GM18498 (cell line): ENCODE measurements at regions not wholly inside any gene's neighbourhood (a gene's known extent, or its start where the extent isn't known, plus 50 kb on each side); places are given as distances from the start of the nearest gene placed in this dataset.
A peak's percentile ranks its signal among the peaks of the same experiment; 100 is the strongest.
"Not testable (repeated sequence)": the region's sequence is repeated elsewhere in the genome, so short reads cannot be mapped to it uniquely, and the experiment has no call there.

Source experiments
- ATAC-seq: cut with Tn5 transposase; IDR thresholded peaks from one replicate; pipeline ENCODE4 v1.9.1; 2021; ENCODE audit warnings: mild to moderate bottlenecking, moderate library complexity; ENCODE audit not compliant: unreplicated experiment

DNA sequence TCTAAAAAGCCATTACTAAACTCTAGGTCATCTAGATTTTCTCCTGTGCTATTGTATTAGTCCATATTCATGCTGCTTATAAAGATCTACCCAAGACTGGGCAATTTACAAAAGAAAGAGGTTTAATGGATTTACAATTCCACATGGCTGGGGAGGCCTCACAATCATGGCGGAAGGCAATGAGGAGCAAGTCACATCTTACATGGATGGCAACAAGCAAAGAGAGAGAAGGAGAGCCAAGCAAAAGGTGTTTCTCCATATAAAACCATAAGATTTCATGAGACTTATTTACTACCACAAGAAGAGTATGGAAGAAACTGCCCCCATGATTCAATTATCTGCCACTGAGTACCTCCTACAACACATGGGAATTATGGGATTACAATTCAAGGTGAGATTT is 69.6 kb upstream of the CCDC6 start:
- not testable (repeated sequence) for ATAC-seq

DNA sequence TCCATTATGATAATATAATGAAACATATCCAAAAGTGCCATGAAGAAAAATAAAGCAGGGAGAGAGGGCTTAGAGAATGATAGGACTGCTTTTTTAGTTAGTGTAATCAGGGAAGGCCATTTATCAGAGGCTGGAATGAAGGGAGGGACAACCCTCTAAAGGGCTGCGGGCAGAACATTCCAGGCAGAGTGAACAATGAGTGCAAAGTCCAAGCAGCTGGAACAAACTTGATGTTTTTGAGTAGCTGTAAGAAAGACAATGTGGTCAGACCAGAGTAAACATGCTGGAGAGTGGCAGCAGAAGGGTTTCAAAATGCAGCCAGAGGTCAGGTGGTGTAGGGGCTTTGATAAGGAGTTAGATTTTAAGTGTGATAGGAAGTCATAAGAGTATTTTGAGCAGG is 65.6 kb upstream of the CCDC6 start:
- ATAC-seq = no peak

DNA sequence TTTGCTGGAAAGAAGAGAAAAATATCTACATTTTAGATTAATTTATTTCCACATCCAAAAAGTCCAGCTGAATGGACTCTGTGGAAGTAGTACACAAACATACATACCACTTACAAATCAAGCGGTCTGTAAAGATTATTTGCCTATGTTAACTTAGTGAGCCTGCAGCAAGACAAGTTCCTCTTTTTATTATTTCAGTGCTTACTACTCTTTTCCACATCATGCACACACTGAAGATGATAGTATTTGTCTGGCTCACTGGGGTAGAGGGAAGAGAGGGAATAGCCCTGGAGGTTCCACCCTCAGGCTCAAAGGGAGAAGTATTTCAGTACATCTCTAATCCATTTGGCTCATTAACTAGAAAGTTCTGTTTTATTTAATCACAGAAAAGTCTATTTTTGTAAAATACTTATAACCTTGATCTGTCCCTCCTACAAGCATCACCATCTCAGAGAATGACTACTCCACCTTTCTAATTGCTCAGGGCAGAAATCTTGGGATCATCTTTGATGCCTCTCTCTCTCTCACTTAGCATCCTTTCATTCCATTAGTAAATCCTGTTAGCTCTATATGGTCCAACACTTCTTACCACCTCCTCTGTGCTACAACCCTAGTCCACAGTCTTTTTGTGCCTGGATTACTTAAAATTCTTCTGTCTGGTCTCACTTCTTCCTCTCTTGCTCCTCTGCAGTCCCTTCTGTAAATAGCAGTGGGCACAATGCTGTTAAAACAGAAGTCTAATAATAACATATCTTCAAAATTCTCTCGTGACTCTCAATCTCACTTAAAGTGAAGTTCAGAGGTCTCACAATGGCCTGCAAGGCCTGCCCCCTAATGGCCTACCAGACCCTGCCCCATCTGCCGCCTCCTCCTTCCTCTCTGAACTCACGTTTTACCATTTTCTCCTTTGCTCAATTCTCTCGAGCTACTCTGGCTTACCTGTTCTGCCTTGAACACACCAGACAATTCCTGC is 64.3 kb upstream of the CCDC6 start:
- peak; percentile 88 for ATAC-seq

DNA sequence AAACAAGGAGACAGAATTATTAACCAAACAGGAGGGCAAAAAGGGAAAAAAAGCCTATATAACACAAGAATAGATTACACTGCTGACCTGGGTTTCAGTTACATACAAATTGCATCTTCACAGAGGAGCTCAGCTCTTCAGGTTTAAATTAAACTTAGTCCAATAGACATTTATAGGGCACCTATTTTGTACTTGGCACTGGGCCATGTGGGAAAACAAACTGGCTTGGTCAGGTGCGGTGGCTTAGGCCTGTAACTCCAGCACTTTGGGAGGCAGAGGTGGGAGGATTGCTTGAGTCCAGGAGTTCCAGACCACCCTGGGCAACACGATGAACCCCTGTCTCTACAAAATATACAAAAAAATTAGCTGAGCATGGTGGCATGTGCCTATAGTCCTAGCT is 62.3 kb upstream of the CCDC6 start:
- ATAC-seq = no peak

DNA sequence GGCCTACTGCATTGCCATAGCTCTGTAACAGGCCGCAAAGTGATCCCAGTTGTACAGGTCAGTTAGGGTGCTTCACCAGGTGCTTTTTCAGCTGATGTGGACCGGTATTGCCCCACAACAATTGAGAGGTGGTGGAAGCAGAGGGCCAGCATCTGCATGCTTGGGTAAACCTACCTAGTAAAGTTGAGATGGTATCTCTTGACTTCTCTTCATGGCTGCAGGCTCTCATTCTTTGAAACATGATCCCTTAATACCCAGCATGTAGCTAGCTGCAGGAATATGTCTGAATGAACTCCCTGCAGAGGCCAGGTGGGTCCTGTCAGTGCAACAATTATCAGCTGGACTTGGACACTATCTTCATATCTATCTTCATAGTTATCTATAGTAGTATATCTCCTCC is 60.7 kb upstream of the CCDC6 start:
- ATAC-seq = no peak

DNA sequence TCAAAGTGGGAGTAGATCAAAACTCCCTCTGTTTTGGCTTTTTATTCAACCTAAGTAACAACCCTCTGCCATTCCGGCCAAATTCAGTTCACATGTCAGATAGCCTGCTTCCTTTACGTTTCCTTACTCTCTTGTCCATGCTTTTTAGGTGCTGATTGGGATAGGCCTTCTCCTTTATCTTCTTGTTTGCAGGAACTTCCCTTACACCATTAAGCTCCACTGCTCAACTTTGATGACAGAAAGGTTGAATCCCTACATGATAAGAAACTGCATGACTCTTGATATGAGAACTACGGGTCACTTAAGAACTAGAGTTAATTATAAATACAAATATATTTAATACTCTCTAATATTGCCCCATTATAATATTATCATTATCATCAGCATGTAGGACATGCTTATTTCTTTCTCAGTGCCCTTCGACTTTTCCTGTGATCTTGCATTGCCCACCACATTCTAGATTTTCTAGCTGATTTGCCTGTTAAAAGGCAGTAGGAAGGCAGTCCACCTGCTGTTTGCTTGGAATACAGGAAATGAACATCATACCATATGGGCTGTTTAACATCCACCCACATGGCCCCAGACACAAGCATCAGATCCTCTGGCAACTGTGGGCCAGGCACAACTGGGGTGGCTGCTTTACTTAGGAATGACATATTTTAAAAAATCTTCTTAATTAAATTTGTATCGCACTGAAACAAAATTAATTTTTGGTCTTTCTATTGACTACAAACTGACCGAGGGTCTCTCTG is 59.7 kb upstream of the CCDC6 start:
- ATAC-seq = no peak

DNA sequence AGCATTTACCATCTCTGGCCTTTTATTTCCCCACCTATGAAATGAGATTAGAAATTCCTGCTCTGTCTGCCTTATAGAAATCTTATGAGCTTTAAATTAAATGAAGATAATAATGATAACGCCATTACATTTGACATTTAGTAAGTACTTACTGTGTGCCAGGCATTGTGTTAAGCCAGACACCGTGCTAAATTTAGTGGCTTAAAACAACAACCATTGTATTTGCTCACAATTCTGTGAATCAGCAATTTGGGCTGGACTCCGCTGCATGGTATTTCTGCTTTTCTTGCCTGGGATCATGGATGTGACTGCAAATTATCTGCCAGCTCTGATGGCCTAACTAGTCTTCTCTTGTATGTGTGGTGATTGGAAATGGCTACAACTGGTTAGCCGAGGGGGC is 56.4 kb upstream of the CCDC6 start:
- no peak for ATAC-seq

DNA sequence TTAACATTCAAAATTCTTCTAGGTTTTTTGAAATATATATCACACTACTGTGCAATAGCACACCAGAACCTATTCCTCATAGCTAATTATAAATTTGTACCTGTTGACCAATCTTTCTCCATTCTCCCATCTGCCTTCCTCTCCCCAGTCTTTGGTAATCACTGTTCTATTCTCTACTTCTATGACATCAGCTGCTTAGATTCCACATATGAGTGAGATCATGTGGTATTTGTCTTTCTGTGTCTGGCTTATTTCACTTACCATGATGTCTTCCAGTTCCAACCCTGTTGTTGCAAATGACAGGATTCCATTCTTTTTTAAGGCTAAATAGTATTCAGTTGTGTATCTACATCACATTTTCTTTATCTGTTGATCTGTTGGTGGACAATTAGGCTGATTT is 54.4 kb upstream of the CCDC6 start:
- no peak for ATAC-seq

DNA sequence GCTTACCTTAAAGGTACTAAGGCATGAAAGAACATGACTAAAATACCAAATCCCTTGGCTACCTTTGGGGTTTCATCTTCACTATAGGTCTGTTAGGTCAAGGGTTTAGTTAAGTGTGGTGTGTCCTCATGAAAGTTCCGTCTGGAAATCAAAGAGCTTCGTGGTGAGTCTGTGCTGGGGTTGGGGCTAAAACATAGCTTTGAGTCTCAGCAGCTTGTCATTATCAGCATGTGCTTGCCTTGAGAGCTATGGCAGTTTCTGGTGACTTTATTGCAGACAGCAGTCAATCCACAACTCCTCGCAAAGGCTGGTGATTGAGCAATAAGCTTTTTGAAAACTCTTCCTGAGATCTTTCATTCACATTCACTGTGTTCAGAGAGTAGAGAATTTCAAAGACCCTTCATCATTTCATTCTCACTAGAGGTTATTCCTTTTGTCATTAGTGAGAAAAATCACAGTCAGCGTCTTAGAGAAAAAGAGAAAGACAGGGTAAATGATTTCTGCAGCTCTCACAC is 53.2 kb upstream of the CCDC6 start:
- no peak for ATAC-seq

DNA sequence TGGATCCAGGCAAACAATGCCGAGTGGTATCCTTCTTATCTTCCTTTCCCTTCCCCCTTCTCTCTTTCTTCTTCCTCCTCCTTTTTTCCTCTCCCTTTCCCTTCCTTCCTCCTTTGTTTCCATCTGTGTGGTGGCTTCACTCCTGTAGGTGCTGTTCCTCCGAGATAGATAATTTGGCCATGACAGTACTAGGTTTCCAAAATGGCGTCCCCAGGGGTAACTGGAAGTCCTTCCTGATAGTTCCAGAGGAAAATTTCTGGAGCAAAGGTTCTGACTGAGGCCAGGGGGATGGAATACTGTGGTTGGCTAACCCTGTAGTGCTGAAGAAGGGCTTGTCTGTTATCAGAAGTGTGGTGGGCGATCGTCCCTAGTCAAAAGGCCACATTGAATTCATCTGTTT is 52.5 kb upstream of the CCDC6 start:
- ATAC-seq = no peak

DNA sequence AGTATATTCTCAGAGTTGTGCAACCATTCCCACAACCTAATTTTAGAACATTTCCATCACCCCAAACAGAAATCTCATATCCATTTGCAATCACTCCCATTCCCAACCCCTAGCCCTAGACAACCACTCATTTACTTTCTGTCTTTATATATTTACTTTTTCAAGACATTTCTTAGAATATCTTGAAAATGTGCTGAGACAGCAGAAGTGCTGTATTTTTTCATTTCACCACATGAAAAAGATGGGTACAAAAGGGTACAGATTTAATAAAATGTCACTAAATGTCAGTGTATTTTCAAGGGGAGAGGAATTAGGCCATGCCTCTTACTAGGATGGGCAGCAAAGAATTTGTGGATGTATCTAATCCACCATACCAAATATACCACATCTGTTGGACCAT is 51.6 kb upstream of the CCDC6 start:
- no peak for ATAC-seq
